IPS-11a (cell line): ENCODE measurements at regions not wholly inside any gene's neighbourhood (a gene's known extent, or its start where the extent isn't known, plus 50 kb on each side); places are given as distances from the start of the nearest gene placed in this dataset.
"Not testable (repeated sequence)": the region's sequence is repeated elsewhere in the genome, so short reads cannot be mapped to it uniquely, and the experiment has no call there.

Experiments
- H3K4me3 ChIP-seq: one replicate; pipeline ENCODE4 v1.5.1; 2013; ENCODE audit warnings: low read depth, low read length, control low read depth

- no peak overlapping the region for H3K4me3 ChIP-seq
Measured at GRCh38 chr2:78127424-78127823, 605.2 kb upstream of the LRRTM4 start.

DNA sequence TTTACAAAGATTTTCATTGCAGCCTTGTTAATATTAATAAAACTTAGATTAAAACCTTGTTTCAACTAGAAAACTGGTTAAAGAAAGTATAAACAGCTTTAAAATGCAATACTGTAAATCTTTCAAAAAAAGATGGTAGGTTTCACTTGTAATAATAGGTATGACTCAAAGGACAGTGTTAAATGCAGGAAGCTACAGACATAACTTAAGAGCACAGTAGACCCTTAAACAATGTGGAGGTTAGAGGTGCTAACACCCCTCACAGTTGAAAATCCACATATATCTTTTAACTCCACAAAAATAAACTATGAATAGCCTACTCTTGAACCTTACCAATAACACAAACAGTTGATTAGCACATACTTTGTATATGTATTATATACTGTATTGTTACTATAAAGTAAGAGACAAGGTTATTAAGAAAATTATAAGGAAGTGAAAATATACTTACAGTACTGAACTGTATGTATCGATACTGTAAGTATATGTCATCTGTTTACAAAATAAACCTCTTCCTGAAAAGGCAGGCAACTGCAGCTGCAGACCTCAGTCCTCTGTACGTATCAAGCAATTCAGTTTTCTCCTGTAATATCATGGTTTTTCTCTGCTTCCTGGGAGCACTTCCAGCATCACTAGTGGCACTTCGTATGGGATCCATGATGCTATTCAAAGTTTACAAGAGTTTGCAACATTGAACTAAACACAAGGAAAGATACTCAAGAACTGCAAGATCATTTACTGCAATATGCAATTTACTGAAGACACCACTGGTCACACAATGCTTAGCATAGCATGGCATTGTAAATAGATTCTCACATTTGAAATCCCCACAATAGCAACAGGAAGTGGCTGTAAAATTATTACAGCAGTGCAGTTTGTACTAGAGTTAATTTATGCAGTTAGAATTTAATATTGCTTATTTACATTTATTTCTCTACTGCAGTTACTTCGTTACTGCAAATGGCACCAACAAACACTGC is 610.5 kb upstream of the LRRTM4 start:
- H3K4me3 ChIP-seq: no peak overlapping the region

GRCh38 chr2:78145395-78145996 is 623.3 kb upstream of the LRRTM4 start:
- H3K4me3 ChIP-seq: no peak overlapping the region

DNA sequence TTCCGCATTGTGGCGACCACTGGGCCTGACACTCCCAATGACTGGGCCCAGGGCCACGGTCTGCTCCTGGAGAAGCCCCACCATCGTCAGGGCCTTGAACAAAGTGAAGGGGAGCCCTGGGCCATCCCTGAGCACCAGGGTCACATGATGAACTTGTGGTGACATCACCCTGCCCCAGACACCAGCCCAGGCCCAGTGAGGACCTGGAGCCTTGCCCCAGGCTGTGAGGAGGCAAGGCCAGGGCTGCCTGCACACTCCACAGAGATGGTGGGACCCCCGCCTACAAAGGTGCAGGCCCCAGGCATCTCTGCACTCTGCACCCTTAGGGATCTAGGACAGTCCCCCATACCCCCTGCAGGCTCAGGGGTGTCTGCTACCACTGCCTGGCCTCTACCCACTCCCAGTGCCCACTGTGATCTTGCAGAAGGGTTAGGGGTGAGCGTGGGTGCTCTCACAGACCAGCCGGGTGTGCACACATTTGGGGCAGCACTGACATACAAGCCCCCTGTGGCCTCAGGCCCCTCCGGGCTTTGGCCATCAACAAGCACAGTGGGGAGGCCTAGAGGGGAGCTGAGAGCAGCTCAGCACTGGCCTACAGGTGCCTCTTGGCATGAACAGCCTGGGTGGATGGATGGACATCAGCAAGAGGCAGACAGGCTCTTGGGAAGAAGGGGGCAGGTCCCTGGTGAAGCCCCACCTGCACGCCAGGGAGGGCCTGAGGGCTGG is 624.0 kb upstream of the LRRTM4 start:
- H3K4me3 ChIP-seq: no peak overlapping the region

GRCh38 chr2:78147466-78147865 is 625.3 kb upstream of the LRRTM4 start:
- H3K4me3 ChIP-seq: no peak overlapping the region

- H3K4me3 ChIP-seq: no peak overlapping the region
Measured at GRCh38 chr2:78154586-78154985, 632.4 kb upstream of the LRRTM4 start.

- no peak overlapping the region for H3K4me3 ChIP-seq
Measured at GRCh38 chr2:78162202-78162601, 640.0 kb upstream of the LRRTM4 start.

DNA sequence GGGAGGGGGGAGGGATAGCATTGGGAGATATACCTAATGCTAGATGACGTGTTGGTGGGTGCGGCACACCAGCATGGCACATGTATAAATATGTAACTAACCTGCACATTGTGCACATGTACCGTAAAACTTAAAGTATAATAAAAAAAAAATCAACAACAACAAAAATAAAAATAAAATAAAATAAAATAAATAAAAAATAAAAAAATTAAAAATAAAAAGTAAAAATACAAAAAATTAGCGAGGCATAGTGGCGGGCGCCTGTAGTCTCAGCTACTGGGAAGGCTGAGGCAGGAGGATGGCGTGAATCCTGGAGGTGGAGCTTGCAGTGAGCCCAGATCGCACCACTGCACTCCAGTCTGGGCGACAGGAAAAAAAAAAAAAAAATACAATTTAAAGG is 650.0 kb upstream of the LRRTM4 start:
- not testable (repeated sequence) for H3K4me3 ChIP-seq

- H3K4me3 ChIP-seq: no peak overlapping the region
Measured at GRCh38 chr2:78175645-78176044, 653.5 kb upstream of the LRRTM4 start.

DNA sequence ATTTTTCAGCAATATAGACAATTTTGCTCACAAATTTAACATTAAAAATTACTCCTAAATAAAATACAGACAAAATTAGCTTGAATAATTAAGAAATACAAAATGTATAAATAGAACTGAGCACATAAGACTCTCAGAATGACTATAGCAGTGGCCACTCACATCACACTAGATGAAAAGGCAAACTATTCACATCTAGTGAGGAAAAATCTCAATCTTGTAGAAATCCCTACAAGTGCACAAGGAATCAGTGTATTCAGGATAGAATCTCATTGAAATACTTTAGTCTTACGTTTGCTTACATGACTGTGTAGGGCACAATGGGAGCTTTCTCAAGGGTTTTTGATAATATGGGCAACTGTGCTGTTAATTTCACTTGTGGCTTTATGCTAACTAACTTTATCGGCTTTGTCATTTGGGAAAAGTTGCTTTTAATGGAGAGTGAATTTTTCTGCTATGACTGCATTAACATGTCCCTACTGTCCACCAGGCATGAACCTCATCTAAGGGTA is 678.9 kb upstream of the LRRTM4 start:
- H3K4me3 ChIP-seq: no peak overlapping the region

DNA sequence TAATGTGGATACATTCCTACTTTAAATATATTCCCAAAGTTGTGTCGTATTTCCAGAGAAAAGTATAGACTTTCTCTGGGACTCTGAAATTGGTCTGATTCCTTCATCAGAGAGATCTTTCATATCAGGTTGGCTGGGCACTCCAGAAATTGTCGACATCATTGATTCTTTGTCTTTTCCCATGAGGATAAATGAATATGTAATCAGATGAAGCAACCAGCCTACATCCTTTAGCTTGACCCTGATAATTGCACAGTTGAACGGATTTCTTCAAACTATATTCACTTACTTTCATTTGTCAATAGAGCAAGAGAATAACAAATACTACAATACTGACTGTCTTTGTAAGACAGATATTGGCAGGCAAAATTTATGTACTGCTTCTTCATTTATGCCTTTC is 680.2 kb upstream of the LRRTM4 start:
- no peak overlapping the region for H3K4me3 ChIP-seq

DNA sequence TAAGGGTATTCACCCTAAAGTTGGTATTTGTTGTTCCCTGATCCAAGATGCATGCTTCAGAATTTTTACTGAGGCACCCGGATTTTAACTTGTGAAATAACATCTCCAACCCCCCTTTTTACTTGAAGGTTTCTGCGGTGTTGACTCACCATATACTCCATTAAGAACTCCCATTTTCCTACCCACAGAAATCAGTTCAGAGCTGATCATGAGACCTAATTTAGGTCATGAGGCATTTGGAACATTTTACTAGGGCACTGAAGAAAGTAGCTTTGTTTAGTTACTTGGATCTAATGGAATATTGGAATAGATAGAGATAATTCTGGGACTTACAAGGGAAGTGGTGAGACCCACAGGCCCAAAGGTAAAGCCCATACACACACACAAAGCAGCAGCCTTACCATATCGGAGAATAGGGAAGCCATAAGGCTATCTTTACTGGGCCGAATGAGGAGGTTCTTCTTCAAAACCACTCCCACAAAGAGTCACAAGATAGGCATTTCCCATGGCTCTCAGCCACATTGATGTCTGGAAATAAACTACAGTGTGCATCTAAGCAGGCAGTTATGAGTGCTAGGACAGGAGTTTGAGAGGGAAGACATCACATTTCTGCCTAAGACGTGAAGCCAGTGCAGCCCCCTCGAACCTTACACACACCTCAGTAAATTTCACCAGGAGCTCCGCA is 681.0 kb upstream of the LRRTM4 start:
- no peak overlapping the region for H3K4me3 ChIP-seq

- H3K4me3 ChIP-seq: no peak overlapping the region
Measured at GRCh38 chr2:78218066-78218465, 695.9 kb upstream of the LRRTM4 start.

GRCh38 chr2:78237704-78238103 is 715.5 kb upstream of the LRRTM4 start:
- no peak overlapping the region for H3K4me3 ChIP-seq

GRCh38 chr2:78245394-78246135 is 723.4 kb upstream of the LRRTM4 start:
- no peak overlapping the region for H3K4me3 ChIP-seq

DNA sequence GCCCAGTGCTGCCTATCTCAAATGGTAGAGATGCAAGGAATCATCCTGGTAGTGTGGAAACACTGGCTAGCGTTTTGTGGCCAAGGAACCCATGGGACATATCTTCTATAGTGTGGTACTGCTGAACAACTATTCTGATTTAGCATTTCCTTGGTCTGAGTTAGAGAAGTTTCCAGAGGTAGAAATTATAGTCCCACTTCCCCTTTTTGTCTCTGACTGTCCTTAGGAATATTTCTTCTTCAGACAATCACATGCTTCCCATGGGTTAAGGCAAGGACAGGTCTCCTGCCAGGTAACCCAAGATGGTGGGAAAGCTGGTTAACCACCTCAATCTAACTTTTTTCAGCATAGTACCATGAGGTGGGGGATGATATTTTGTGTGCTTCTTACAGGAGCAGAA is 729.5 kb upstream of the LRRTM4 start:
- no peak overlapping the region for H3K4me3 ChIP-seq

GRCh38 chr2:78260861-78261260 is 738.7 kb upstream of the LRRTM4 start:
- no peak overlapping the region for H3K4me3 ChIP-seq

- H3K4me3 ChIP-seq: no peak overlapping the region
Measured at GRCh38 chr2:78261454-78261853, 739.3 kb upstream of the LRRTM4 start.

- not testable (repeated sequence) for H3K4me3 ChIP-seq
Measured at GRCh38 chr2:78262089-78262488, 739.9 kb upstream of the LRRTM4 start.

- H3K4me3 ChIP-seq: no peak overlapping the region
Measured at GRCh38 chr2:78262713-78263375, 740.7 kb upstream of the LRRTM4 start.
